NCI-H1436 treated with DMSO at 0.1 percent for 48 hours (cell line): ENCODE measurements at regions not wholly inside any gene's neighbourhood (a gene's known extent, or its start where the extent isn't known, plus 50 kb on each side); places are given as distances from the start of the nearest gene placed in this dataset.

Experiments used
- DNase-seq: peaks from one replicate; lab custom pipeline; 2025; lab: John Stamatoyannopoulos, UW

DNA sequence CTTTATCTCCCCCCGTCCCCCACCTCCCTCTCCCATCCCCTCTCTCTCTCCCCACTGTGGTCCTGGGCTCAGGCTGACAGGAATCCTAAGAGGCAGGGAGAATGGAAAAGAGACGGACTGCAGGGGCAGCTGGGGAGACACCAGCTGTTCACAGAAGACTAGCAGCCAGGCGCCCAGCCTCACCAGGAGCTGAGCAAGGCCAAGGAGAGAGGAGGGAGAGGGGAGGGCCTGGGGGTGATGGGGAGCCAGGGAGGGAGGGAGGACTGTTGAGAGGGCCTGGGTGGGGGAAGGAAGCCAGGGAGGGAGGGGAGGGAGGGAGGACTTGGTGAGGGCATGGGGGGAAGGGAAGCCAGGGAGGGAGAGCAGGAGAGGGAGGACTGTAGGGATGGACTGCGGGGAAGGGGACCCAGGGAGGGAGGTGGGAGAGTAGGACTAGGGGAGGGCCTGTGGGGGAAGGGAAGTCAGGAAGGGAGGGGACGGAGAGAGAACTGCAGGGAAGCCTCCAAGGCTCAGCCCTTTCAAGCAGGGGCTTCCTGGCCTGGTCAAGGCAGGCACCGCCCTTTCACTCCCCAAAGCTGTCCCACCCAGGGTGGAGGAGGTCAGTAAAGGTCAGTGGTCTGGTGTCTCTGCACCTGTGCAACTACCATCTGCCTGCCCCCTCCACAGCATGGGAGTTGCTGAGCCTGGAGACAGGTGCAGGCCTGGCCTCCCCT, 517.7 kb upstream of the MYT1L start:
- no peak for DNase-seq

GRCh38 chr2:2848198-2848597, 517.1 kb upstream of the MYT1L start:
- DNase-seq = no peak

GRCh38 chr2:2847209-2847676, 516.2 kb upstream of the MYT1L start:
- DNase-seq = no peak

- DNase-seq = peak; percentile 77
These were observed 515.5 kb upstream of the MYT1L start for GRCh38 chr2:2846332-2847208.

DNA sequence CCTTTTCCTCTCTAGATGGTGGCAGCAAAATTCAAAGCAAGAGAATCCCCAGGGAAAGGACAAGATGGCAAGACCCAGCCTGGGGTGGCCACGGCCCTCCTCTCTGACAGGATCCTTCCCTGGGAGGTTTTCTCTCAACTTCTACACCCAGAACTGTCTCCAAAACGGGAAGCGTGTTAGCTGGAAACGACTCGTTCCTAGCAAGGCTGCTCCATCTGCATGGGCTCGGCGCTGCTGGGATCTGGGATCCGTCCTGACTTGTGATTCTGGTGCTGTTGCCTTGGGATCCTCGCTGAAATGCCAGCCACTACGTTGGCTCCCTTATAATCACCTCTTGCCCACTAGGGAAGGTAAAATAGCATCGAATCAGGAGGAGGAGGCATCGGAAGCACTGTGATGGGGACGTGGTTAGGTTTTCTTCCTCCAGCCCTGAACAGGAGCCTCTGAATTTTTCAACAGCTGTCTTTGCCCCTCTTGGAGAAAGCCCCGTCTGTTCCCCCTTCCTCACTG, 514.8 kb upstream of the MYT1L start:
- no peak for DNase-seq

DNA sequence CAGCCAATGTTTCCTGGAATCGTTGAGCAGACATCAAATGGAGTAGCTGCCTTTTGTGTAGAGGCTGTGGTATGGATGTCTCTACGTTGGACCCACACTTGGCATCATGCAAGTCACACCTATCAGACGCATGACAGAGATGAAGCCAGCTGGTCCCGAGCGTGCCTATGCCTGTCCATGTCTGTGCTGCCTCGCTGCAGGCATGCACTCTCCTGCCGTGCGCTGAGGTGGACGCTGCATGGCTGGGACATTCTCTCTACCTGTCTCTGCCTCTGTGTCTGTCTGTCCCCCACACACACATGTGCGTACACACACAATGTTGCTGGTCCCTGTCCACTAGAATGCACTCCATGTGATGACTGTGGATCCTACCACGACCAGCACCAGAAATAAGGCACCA, 514.2 kb upstream of the MYT1L start:
- no peak for DNase-seq

DNA sequence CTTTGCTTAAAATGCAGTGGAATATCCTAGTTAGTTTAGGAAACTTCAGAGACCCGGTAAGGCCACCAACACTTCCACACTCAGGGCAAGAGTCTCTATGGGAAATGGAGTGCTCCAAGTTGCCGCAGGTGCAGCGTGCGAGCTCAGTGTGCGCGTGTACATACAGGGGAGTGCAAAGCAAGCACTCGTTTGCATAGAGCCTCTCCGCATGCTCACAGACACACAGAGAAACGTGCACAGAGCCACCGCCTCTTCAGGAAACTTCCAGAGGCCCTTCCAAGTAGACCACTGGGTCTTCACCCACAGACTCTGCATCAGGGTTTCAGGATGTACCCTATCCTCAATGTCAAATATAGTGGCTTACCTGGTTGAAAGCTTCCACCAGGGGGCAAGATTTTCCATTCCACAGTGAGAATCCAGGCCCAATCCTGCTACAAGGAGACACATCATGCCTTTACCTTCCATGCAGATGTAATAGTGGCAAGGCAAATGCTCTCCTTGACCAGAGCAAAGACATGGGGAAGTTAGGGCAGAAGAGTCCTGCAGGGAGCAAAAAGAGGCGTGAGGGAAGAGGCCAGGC, 513.0 kb upstream of the MYT1L start:
- DNase-seq = no peak

DNA sequence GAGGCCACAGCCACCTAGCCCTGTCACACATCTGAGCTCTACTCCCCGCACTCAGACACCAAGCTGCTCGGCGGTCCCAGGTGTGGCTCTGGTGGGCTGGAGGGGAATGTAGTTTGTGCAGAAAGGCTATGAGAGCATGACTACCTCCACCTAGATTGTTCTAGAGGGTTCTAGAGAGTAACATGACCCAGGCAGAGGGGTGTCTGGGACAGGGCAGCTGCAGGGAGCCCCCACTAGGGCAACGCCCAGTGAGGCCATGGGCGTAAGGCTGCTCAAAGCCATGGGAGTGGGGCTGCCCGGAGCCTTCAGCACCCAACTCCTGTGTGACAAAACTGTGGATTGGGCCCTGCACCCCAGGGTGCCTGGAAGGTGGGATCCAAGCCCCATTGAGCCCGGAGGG, 511.4 kb upstream of the MYT1L start:
- DNase-seq = no peak

DNA sequence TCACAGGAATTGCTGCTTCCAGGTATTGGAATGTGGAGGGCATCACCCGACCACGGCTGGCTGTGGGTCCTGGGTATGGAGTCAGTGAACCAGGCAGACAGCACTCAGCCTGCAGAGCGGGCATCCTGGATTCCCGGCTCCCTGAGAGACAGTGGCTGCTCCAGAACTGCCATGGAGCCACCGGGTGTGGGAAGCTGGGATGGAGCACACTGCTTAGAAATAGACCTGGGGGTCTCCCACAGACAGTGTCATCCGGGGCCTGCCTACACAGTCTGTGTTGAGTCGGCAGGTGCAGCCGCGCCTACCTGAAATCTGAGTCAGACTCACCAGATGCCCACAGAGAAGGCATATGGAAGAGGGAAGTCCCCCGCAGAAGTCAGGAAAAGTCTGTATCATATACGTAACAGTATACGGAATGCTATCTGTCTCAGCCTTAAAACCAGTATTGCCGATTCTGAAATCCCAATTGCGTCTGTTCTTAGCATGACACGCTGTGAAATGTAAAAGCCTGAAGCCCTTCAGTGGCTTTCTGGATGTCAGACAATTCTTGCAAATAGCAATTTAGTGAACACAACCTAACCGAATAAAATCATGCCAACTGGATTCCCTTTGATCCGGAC, 509.7 kb upstream of the MYT1L start:
- DNase-seq = no peak

- no peak for DNase-seq
These were observed 508.9 kb upstream of the MYT1L start for GRCh38 chr2:2839782-2840531.

- DNase-seq = no peak
These were observed 508.3 kb upstream of the MYT1L start for GRCh38 chr2:2839393-2839781.

GRCh38 chr2:2838548-2838845, 507.4 kb upstream of the MYT1L start:
- no peak for DNase-seq

DNA sequence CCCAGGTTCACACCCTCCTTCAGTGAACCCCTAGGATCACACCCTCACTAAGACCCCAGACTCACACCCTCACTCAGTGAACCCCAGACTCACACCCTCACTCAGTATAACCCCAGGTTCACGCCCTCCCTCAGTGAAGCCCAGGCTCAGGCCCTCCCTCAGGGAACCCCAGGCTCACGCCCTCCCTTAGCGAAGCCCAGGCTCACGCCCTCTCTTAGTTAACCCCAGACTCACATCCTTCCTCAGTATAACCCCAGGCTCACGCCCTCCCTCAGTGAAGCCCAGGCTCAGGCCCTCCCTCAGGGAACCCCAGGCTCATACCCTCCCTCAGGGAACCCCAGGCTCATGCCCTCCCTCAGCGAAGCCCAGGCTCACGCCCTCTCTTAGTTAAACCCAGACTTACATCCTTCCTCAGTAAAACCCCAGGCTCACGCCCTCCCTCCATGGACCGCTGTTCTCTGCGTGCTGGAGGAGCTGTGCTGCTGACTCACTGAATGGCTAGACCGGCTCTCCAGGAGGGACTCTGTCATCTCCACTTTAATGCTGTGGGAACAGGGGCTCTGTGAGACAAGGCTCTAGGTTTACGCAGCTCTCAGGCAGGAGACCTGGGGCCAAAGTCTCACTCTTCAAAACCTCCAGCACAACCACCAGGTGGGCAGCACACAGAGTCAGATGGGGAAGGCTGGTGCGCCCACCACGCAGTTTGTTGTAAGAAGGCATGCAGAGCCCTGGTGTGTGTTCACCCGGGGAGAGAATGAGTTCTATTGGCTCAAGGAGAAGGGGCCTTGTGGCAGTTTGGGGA, 506.9 kb upstream of the MYT1L start:
- DNase-seq = no peak

DNA sequence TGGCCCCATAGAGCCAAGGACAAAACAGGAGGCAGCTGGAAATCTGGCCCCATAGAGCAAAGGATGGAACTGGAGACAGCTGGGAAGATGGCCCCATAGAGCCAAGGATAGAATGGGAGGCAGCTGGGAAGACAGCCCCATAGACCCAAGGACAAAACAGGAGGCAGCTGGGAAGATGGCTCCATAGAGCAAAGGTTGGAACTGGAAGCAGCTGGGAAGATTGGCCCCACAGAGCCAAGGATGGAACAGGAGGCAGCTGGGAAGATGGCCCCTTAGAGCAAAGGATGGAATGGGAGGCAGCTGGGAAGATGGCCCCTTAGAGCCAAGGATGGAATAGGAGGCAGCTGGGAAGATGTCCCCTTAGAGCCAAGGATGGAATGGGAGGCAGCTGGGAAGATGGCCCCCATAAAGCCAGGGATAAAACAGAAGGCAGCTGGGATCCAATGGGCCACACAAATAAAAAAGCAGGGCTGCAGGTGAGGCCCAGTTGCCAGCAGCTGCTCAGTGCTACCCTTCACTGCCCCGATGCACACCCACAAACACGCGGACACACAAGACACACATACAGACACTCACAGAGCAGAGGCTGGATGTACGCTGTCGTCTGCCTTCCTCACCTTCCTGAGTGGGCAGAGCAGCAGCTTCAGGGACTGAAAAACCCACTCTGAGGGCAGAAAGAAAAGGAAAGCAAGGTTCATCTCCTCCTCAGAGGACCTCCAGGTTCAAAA, 505.4 kb upstream of the MYT1L start:
- no peak for DNase-seq

- DNase-seq = no peak
These were observed 503.6 kb upstream of the MYT1L start for GRCh38 chr2:2834516-2835254.

DNA sequence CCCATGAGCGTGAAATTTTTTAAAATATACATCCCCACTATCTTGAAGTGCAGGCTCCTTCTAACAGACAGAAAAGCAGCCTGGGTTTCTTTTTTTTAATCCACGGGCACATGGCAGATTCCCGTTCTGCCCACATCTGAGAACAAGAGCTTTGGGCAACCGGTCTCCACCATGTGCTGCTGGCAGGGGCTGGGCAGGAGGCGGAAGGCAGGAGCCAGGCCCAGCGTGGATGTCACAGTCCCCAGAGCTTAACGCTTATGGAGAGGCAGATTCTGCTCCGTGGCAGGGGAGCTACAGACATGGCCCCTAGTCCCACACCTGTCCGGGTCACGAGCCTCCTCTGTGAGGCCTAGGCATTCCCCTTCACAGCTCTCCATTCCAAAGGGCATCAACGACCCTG, 503.0 kb upstream of the MYT1L start:
- DNase-seq = no peak

- no peak for DNase-seq
These were observed 501.6 kb upstream of the MYT1L start for GRCh38 chr2:2832657-2833056.

GRCh38 chr2:2831633-2832032, 500.6 kb upstream of the MYT1L start:
- no peak for DNase-seq

DNA sequence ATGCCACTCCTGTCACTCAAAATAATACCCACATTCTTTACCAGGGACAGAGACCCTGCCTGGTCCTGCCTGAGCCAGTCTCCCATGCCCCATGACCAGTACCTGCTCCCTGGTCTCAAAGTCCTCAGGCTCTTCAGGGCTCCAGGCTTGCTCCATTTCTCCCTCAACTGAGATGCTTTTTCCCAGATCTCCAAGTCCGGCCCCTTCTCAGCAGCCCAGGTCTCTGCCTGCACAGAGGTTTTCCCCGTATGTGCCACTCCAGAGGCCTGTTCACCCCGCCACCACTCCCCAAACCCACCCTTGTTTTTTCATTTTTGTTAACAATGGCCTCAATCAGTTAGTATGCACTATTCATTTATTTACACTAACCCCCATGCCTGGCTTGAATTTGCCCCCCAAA, 499.5 kb upstream of the MYT1L start:
- no peak for DNase-seq
